Ovary (tissue), 3 donors: ENCODE measurements at regions not wholly inside any gene's neighbourhood (a gene's known extent, or its start where the extent isn't known, plus 50 kb on each side); places are given as distances from the start of the nearest gene placed in this dataset.

Experiments used
- CTCF ChIP-seq, 3 donors: fragments of 450-650 bp in 2 of 3; fragments of 200-600 bp in 1 of 3; IDR thresholded peaks; one replicate each; pipeline versions ENCODE4 v1.5.1 to v1.8.0; 2016 to 2022; ENCODE audit warnings: antibody characterized with exemption in 3 of 3, mild to moderate bottlenecking in 1 of 3
- EP300 ChIP-seq: sonication (generic); formaldehyde crosslinking; IDR thresholded peaks from one replicate; pipeline ENCODE4 v1.6.1; 2017; ENCODE audit warnings: antibody characterized with exemption
- POLR2A ChIP-seq: fragments of 450-650 bp; IDR thresholded peaks from one replicate; pipeline ENCODE4 v1.6.1; 2017; ENCODE audit warnings: antibody characterized with exemption, mild to moderate bottlenecking, moderate library complexity
- donor health status: DM: no; HTN: no; CAD: no.

DNA sequence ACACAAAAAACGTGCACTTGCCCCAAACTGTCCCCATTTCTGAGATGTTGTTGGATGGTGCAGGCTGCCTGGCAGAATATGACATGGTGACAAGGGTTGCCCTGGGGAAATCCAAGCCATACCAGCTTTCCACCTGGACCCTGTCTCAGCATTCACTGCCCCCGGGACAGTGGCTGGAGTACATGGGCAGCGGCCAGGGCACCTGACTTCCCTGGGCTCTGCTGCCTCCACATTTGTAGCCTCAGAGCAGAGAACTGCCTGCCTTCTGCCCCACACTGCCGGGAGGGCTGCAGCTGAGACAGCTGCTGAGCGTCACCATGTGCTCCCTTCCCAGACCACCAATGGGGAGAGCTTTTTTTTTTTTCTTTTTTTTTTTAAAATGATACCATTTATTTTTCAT lies 222.9 kb upstream of the ZNF32 start:
- TF ChIP-seq CTCF (IDR thresholded peaks at IDR 0.05), result no peak
- TF ChIP-seq POLR2A, result no peak
- TF ChIP-seq EP300, result no peak
